ENCODE measurements at regions not wholly inside any gene's neighbourhood (a gene's known extent, or its start where the extent isn't known, plus 50 kb on each side); places are given as distances from the start of the nearest gene placed in this dataset.

DNA sequence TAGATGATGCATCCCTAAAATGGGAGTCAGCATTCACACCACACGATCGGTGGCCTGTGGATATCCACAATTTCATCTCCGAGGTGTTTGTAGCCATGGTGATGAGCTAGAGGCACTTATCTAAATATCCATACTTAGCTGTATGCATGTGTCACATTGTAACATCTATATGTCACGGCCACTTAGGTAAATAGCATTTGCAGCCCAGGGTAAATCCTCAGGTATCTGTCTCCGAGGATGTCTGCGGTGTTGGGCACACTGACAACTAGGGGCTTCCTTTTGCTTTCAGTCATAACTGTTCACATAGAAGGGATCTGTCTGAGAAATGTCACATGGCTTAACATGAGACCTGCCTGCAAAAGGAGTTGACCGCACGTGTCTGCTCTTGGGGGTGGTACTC lies 455.2 kb upstream of the ZFHX3 start:
- TF ChIP-seq, protein P1, sequence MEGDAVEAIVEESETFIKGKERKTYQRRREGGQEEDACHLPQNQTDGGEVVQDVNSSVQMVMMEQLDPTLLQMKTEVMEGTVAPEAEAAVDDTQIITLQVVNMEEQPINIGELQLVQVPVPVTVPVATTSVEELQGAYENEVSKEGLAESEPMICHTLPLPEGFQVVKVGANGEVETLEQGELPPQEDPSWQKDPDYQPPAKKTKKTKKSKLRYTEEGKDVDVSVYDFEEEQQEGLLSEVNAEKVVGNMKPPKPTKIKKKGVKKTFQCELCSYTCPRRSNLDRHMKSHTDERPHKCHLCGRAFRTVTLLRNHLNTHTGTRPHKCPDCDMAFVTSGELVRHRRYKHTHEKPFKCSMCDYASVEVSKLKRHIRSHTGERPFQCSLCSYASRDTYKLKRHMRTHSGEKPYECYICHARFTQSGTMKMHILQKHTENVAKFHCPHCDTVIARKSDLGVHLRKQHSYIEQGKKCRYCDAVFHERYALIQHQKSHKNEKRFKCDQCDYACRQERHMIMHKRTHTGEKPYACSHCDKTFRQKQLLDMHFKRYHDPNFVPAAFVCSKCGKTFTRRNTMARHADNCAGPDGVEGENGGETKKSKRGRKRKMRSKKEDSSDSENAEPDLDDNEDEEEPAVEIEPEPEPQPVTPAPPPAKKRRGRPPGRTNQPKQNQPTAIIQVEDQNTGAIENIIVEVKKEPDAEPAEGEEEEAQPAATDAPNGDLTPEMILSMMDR (IDR thresholded peaks at IDR 0.05) = no peak
- no peak for TF ChIP-seq POLR2A (IDR thresholded peaks at IDR 0.05)
